Left hindlimb (tissue), 1 donor: ENCODE measurements at regions not wholly inside any gene's neighbourhood (a gene's known extent, or its start where the extent isn't known, plus 50 kb on each side); places are given as distances from the start of the nearest gene placed in this dataset.

Source experiments
- DNase-seq: peaks from one replicate; pipeline ENCODE4 v3.0.0-alpha.2; 2018

DNA sequence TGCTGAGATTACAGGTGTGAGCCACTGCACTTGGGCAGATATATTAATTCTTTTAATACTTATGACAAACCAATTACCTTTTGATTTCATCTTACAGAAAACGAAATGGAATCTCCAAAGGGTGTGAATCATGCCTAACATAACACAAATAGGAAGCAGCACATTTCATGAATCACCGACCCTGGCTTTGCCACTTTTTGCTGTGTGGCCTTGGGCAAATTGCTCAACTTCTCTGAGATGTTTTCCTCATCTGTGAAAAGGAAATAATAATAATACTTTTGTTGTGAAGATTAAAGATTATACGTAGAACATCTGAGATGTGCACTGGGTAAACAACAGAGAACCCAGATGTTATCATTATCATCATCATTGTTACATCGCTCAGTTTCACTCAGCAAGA is 50.7 kb upstream of the FREM1 start:
- DNase-seq = no peak
